ENCODE measurements at regions not wholly inside any gene's neighbourhood (a gene's known extent, or its start where the extent isn't known, plus 50 kb on each side); places are given as distances from the start of the nearest gene placed in this dataset.

DNA sequence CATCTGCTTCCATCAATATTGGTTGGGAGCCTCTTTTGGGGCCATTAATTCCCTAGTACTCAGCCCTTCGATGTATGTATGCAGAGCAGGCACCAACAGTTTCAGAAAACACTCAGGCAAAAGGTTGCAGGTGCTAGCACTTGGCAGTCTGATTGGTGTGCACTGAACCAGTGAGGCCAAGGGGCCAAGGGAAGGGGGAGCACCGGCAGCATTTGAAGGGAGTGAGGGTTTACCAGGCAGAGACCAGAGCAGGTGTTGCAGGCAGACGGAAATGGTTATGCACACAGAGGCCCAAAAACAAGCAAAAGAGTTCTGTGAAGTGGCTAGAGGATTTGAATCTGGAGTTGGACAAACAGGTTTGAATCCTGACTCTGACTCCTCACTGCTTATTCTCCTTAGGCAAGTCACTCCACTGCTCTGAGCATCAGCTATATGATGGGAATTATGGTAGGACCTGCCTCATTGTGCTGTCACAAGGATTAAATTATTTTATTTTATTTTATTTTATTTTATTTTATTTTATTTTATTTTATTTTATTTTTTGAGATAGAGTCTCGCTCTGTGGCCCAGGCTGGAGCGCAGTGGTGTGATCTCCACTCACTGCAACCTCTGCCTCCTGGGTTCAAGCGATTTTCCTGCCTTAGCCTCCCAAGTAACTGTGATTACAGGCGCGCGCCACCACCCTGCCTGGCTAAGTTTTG is 58.1 kb upstream of the SHLD1 start:
- TF ChIP-seq SIN3B (IDR thresholded peaks at IDR 0.05; ENCODE audit: low read depth) (no peak), MXI1 (IDR thresholded peaks at IDR 0.05; ENCODE audit: low read depth, low read length) (no peak), DNMT1 (IDR thresholded peaks at IDR 0.05) (no peak), EZH2 (IDR thresholded peaks at IDR 0.05; ENCODE audit: borderline replicate concordance, low read depth, low read length) (no peak), HNRNPLL (IDR thresholded peaks at IDR 0.05; ENCODE audit: low read depth, low read length, poor library complexity, severe bottlenecking) (no peak), ZBTB7A (IDR thresholded peaks at IDR 0.05; ENCODE audit: borderline replicate concordance, control insufficient read depth, low read depth, low read length) (no peak), SMAD1 (IDR thresholded peaks at IDR 0.05; ENCODE audit: low read depth, low read length, partially characterized antibody) (no peak)
- TF ChIP-seq, protein P1, sequence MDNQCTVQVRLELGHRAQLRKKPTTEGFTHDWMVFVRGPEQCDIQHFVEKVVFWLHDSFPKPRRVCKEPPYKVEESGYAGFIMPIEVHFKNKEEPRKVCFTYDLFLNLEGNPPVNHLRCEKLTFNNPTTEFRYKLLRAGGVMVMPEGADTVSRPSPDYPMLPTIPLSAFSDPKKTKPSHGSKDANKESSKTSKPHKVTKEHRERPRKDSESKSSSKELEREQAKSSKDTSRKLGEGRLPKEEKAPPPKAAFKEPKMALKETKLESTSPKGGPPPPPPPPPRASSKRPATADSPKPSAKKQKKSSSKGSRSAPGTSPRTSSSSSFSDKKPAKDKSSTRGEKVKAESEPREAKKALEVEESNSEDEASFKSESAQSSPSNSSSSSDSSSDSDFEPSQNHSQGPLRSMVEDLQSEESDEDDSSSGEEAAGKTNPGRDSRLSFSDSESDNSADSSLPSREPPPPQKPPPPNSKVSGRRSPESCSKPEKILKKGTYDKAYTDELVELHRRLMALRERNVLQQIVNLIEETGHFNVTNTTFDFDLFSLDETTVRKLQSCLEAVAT (IDR thresholded peaks at IDR 0.05) = no peak
- TF ChIP-seq, protein P2, sequence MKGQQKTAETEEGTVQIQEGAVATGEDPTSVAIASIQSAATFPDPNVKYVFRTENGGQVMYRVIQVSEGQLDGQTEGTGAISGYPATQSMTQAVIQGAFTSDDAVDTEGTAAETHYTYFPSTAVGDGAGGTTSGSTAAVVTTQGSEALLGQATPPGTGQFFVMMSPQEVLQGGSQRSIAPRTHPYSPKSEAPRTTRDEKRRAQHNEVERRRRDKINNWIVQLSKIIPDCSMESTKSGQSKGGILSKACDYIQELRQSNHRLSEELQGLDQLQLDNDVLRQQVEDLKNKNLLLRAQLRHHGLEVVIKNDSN (CRISPR knock-in tag; IDR thresholded peaks at IDR 0.05) = no peak
- TF ChIP-seq, protein P3, sequence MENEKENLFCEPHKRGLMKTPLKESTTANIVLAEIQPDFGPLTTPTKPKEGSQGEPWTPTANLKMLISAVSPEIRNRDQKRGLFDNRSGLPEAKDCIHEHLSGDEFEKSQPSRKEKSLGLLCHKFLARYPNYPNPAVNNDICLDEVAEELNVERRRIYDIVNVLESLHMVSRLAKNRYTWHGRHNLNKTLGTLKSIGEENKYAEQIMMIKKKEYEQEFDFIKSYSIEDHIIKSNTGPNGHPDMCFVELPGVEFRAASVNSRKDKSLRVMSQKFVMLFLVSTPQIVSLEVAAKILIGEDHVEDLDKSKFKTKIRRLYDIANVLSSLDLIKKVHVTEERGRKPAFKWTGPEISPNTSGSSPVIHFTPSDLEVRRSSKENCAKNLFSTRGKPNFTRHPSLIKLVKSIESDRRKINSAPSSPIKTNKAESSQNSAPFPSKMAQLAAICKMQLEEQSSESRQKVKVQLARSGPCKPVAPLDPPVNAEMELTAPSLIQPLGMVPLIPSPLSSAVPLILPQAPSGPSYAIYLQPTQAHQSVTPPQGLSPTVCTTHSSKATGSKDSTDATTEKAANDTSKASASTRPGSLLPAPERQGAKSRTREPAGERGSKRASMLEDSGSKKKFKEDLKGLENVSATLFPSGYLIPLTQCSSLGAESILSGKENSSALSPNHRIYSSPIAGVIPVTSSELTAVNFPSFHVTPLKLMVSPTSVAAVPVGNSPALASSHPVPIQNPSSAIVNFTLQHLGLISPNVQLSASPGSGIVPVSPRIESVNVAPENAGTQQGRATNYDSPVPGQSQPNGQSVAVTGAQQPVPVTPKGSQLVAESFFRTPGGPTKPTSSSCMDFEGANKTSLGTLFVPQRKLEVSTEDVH (IDR thresholded peaks at IDR 0.05; ENCODE audit: low read depth, partially characterized antibody) = no peak

Measured in K562 (cell line).